ENCODE measurements at regions not wholly inside any gene's neighbourhood (a gene's known extent, or its start where the extent isn't known, plus 50 kb on each side); places are given as distances from the start of the nearest gene placed in this dataset.

DNA sequence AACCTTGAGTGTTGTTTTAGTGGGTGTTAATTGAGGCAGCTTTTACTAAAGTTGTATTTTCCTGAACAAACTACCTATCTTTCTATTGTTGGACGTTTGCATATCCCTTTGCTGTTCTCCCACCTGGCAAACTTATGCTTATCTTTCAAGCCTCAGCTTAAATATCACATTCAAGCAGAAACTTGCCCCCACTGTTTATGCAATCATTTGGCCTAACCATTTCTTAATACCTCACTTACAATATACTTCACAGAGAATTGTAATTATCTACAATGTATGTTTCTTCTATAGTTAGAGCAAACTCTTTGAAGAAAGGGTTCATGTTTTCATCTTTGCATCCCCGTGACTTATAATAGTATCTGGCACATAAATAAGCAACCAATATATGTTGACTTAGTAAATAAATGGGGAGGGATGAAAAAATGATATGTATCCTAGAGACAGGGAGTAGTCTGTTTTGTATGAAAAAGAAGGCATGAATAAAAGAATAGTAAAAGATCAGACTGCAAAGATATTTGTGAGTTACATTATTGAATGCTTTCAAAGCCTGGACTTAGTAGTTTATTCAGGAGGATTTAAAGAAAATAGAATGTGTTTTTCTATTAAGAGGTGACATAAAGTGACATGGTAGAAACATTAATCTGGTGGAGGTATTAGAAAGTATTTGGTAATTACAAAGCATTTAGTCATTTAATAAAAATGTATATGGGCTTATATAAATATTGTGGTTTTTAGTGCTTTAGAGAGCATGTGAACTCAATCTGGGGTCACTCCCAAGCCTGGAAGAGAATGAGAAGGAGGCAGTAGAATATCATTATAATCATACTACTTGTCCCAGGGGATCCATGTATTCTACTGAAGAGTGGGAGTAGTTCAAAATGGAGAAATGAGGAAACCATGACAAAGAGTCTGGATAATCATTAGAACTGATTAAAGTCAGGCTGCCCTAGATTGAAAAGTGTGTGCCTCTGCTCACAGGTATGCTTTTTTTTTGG, 60.0 kb upstream of the DCBLD2 start:
- Histone ChIP-seq H3K36me3 (ENCODE audit: control insufficient read depth, insufficient read depth, low read length) (no peaks in the 10 kb centered on the region), H3K27me3 (ENCODE audit: control insufficient read depth, insufficient read depth, low read length) (no peaks in the 10 kb centered on the region), H3K4me3 (ENCODE audit: low read length) (no peak overlapping the region), H3K9me3 (ENCODE audit: control insufficient read depth, insufficient read depth, low read length) (no peaks in the 10 kb centered on the region), H3K27ac (ENCODE audit: low read length) (no peak overlapping the region), H3K4me1 (ENCODE audit: control insufficient read depth, insufficient read depth, low read length) (no peaks in the 10 kb centered on the region)
- Mint-ChIP-seq H3K27ac (no peak overlapping the region), H3K9me3 (no peaks in the 10 kb centered on the region), H3K4me1 (no peaks in the 10 kb centered on the region), H3K4me3 (no peak overlapping the region), H3K36me3 (no peaks in the 10 kb centered on the region), H3K27me3 (ENCODE audit: low read depth in 2 of 2) (no peaks in the 10 kb centered on the region)
- intact Hi-C loops (cut with micrococcal nuclease) = no loop called here
- DNase-seq (no peak), ATAC-seq (no peak)
- TF ChIP-seq, protein P1, sequence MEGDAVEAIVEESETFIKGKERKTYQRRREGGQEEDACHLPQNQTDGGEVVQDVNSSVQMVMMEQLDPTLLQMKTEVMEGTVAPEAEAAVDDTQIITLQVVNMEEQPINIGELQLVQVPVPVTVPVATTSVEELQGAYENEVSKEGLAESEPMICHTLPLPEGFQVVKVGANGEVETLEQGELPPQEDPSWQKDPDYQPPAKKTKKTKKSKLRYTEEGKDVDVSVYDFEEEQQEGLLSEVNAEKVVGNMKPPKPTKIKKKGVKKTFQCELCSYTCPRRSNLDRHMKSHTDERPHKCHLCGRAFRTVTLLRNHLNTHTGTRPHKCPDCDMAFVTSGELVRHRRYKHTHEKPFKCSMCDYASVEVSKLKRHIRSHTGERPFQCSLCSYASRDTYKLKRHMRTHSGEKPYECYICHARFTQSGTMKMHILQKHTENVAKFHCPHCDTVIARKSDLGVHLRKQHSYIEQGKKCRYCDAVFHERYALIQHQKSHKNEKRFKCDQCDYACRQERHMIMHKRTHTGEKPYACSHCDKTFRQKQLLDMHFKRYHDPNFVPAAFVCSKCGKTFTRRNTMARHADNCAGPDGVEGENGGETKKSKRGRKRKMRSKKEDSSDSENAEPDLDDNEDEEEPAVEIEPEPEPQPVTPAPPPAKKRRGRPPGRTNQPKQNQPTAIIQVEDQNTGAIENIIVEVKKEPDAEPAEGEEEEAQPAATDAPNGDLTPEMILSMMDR (IDR thresholded peaks at IDR 0.05) = no peak
- 21% methylated on average over 1 of the region's 2 CpGs for WGBS (ENCODE audit: insufficient coverage)

DNA sequence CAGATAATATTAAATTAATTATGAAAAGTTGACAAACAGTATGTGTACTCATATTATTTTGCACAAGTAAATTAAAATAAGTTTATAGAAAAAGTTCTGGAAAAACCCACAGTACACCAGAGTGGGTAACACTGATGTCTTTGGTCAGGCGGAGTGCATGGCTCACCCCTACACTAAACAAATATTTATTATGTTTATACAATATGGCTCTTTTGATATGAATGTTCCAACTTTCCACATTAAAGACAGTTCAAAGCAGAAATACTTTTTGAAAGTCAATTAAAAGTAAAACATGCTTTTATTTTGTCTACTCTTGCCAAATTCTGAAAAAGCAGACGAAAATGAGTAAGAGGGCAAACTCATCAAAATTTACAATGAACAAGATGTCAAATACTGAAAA, 56.2 kb upstream of the DCBLD2 start:
- Histone ChIP-seq H3K4me3 (ENCODE audit: low read length) (no peak overlapping the region), H3K4me1 (ENCODE audit: control insufficient read depth, insufficient read depth, low read length) (no peaks in the 10 kb centered on the region), H3K9me3 (ENCODE audit: control insufficient read depth, insufficient read depth, low read length) (no peaks in the 10 kb centered on the region), H3K36me3 (ENCODE audit: control insufficient read depth, insufficient read depth, low read length) (no peaks in the 10 kb centered on the region), H3K27ac (ENCODE audit: low read length) (no peak overlapping the region), H3K27me3 (ENCODE audit: control insufficient read depth, insufficient read depth, low read length) (no peaks in the 10 kb centered on the region)
- intact Hi-C loops (cut with micrococcal nuclease) = no loop called here
- Mint-ChIP-seq H3K27ac (no peak overlapping the region), H3K4me3 (no peak overlapping the region), H3K36me3 (no peaks in the 10 kb centered on the region), H3K9me3 (no peaks in the 10 kb centered on the region), H3K27me3 (ENCODE audit: low read depth in 2 of 2) (peaks cover 0 to 7% of the 10 kb centered on the region in 2 donors), H3K4me1 (no peaks in the 10 kb centered on the region)
- DNase-seq (no peak), ATAC-seq (no peak)
- TF ChIP-seq, protein P1 (IDR thresholded peaks at IDR 0.05) = no peak
- WGBS (ENCODE audit: insufficient coverage) = 100% methylated on average over 1 of the region's 2 CpGs

DNA sequence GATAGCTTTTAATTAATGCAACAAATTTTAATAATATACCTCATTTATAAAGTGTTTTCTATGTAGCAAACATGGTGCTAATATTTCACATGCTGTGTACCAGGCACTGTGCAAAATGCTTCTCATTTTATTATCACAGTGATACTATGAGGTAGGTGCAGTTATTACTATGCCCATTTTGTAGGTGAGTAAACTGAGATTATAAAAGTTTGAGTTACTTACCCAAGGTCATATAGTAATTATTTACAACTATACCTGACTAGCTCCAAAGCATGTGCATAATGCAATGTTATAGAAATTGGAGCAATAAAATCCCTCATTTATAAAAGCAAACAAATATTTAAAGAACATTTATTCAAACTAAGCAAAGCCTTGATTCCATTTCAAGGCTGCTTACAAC, 54.5 kb upstream of the DCBLD2 start:
- H3K9me3 Mint-ChIP-seq = peaks cover 0 to 2% of the 10 kb centered on the region in 2 donors
- H3K27ac ChIP-seq (ENCODE audit: low read length) = no peak overlapping the region

More for the DNA sequence above, 54.5 kb upstream of the DCBLD2 start:
- ATAC-seq (no peak), DNase-seq (no peak)
- H3K36me3 ChIP-seq (ENCODE audit: control insufficient read depth, insufficient read depth, low read length) = no peaks in the 10 kb centered on the region
- Mint-ChIP-seq H3K4me3 (no peak overlapping the region), H3K4me1 (no peaks in the 10 kb centered on the region), H3K36me3 (no peaks in the 10 kb centered on the region), H3K27ac (no peak overlapping the region), H3K27me3 (ENCODE audit: low read depth in 2 of 2) (peaks cover 0 to 7% of the 10 kb centered on the region in 2 donors)
- no peaks in the 10 kb centered on the region for H3K9me3 ChIP-seq (ENCODE audit: control insufficient read depth, insufficient read depth, low read length)
- H3K4me1 ChIP-seq (ENCODE audit: control insufficient read depth, insufficient read depth, low read length) = no peaks in the 10 kb centered on the region
- TF ChIP-seq, protein P1 (IDR thresholded peaks at IDR 0.05) = no peak
- no peak overlapping the region for H3K4me3 ChIP-seq (ENCODE audit: low read length)
- H3K27me3 ChIP-seq (ENCODE audit: control insufficient read depth, insufficient read depth, low read length) = no peaks in the 10 kb centered on the region
- intact Hi-C loops (cut with micrococcal nuclease) = no loop called here

All from natural killer cell (primary cell).